Hepatocyte (in vitro differentiated cells): ENCODE measurements at regions not wholly inside any gene's neighbourhood (a gene's known extent, or its start where the extent isn't known, plus 50 kb on each side); places are given as distances from the start of the nearest gene placed in this dataset.

Experiments
- CTCF ChIP-seq: fragments of 200-600 bp; sonication (generic); IDR thresholded peaks from 2 replicates; pipeline ENCODE4 v1.5.1; 2016; ENCODE audit warnings: antibody characterized with exemption, mild to moderate bottlenecking; ENCODE audit not compliant: poor library complexity
- EZH2 ChIP-seq: fragments of 200-600 bp; sonication (generic); IDR thresholded peaks from 2 replicates; pipeline ENCODE4 v1.6.1; 2016; ENCODE audit warnings: antibody characterized with exemption, mild to moderate bottlenecking, borderline replicate concordance
- EZH2phosphoT487 ChIP-seq: fragments of 200-600 bp; sonication (generic); IDR thresholded peaks from one replicate; pipeline ENCODE4 v1.6.1; 2018; ENCODE audit warnings: antibody characterized with exemption, mild to moderate bottlenecking, low read depth, moderate library complexity; ENCODE audit not compliant: unreplicated experiment, severe bottlenecking

- no peak for TF ChIP-seq EZH2
- TF ChIP-seq CTCF: no peak
- no peak for TF ChIP-seq EZH2phosphoT487
These were observed 630.8 kb downstream of the AACS start for GRCh38 chr12:125696054-125696453.
